Activated naive CD8-positive, alpha-beta T cell treated with anti-CD3 and anti-CD28 coated beads, Interleukin-2, amount 50 U/mL, for 24 hours (primary cell): ENCODE measurements at regions not wholly inside any gene's neighbourhood (a gene's known extent, or its start where the extent isn't known, plus 50 kb on each side); places are given as distances from the start of the nearest gene placed in this dataset.

ENCODE experiments used
- ATAC-seq: fragments of 150-1000 bp; cut with Tn5 transposase; one replicate; pipeline ENCODE4 v1.10.0; 2021
- DNase-seq: peaks from one replicate; pipeline ENCODE4 v3.0.0; 2021
- H3K27ac Mint-ChIP-seq: one replicate; pipeline ENCODE4 v1.8.0; 2021; ENCODE audit warnings: mild to moderate bottlenecking, mixed read lengths
- H3K27me3 Mint-ChIP-seq: one replicate; pipeline ENCODE4 v1.8.0; 2021; ENCODE audit warnings: mixed read lengths
- H3K36me3 Mint-ChIP-seq: one replicate; pipeline ENCODE4 v1.8.0; 2021; ENCODE audit warnings: low read depth, mixed read lengths
- H3K4me1 Mint-ChIP-seq: one replicate; pipeline ENCODE4 v1.8.0; 2021; ENCODE audit warnings: mixed read lengths
- H3K4me3 Mint-ChIP-seq: one replicate; pipeline ENCODE4 v1.8.0; 2021; ENCODE audit warnings: mild to moderate bottlenecking, moderate library complexity, mixed read lengths
- H3K9me3 Mint-ChIP-seq: one replicate; pipeline ENCODE4 v1.8.0; 2021; ENCODE audit warnings: mixed read lengths

- no peak overlapping the region for H3K27ac Mint-ChIP-seq
- H3K4me3 Mint-ChIP-seq: no peak overlapping the region
- no peaks in the 10 kb centered on the region for H3K36me3 Mint-ChIP-seq
- no peaks in the 10 kb centered on the region for H3K9me3 Mint-ChIP-seq
- no peaks in the 10 kb centered on the region for H3K4me1 Mint-ChIP-seq
- no peaks in the 10 kb centered on the region for H3K27me3 Mint-ChIP-seq
- ATAC-seq (no peak), DNase-seq (no peak)
Observed at GRCh38 chr7:21029006-21029405, 242.3 kb upstream of the SP8 start.

GRCh38 chr7:21030237-21030871, 243.7 kb upstream of the SP8 start:
- Mint-ChIP-seq H3K36me3 (no peaks in the 10 kb centered on the region), H3K4me1 (no peaks in the 10 kb centered on the region), H3K27ac (no peak overlapping the region), H3K4me3 (no peak overlapping the region), H3K9me3 (no peaks in the 10 kb centered on the region), H3K27me3 (no peaks in the 10 kb centered on the region)
- no peak for DNase-seq
- no peak for ATAC-seq

GRCh38 chr7:21041252-21041651, 254.6 kb upstream of the SP8 start:
- Mint-ChIP-seq H3K4me3 (no peak overlapping the region), H3K27me3 (no peaks in the 10 kb centered on the region), H3K4me1 (no peaks in the 10 kb centered on the region), H3K9me3 (no peaks in the 10 kb centered on the region), H3K36me3 (no peaks in the 10 kb centered on the region), H3K27ac (no peak overlapping the region)
- ATAC-seq: no peak
- DNase-seq: no peak

- DNase-seq (no peak), ATAC-seq (no peak)
- H3K4me1 Mint-ChIP-seq: no peaks in the 10 kb centered on the region
- no peak overlapping the region for H3K27ac Mint-ChIP-seq
- no peaks in the 10 kb centered on the region for H3K36me3 Mint-ChIP-seq
- no peaks in the 10 kb centered on the region for H3K27me3 Mint-ChIP-seq
- H3K4me3 Mint-ChIP-seq: no peak overlapping the region
- H3K9me3 Mint-ChIP-seq: no peaks in the 10 kb centered on the region
Observed at GRCh38 chr7:21041666-21042065, 255.0 kb upstream of the SP8 start.

- no peaks in the 10 kb centered on the region for H3K36me3 Mint-ChIP-seq
- no peak for ATAC-seq
- no peak for DNase-seq
- no peaks in the 10 kb centered on the region for H3K9me3 Mint-ChIP-seq
- no peak overlapping the region for H3K4me3 Mint-ChIP-seq
- H3K27ac Mint-ChIP-seq: no peak overlapping the region
- no peaks in the 10 kb centered on the region for H3K4me1 Mint-ChIP-seq
- H3K27me3 Mint-ChIP-seq: no peaks in the 10 kb centered on the region
Observed at GRCh38 chr7:21044384-21044783, 257.7 kb upstream of the SP8 start.

- DNase-seq (no peak), ATAC-seq (no peak)
- Mint-ChIP-seq H3K36me3 (no peaks in the 10 kb centered on the region), H3K4me3 (no peak overlapping the region), H3K9me3 (no peaks in the 10 kb centered on the region), H3K27me3 (no peaks in the 10 kb centered on the region), H3K27ac (no peak overlapping the region), H3K4me1 (no peaks in the 10 kb centered on the region)
Observed at GRCh38 chr7:21044913-21045568, 258.4 kb upstream of the SP8 start.

GRCh38 chr7:21051865-21052264, 265.2 kb upstream of the SP8 start:
- H3K4me1 Mint-ChIP-seq: no peaks in the 10 kb centered on the region
- H3K36me3 Mint-ChIP-seq: no peaks in the 10 kb centered on the region
- H3K27me3 Mint-ChIP-seq: no peaks in the 10 kb centered on the region
- H3K9me3 Mint-ChIP-seq: no peaks in the 10 kb centered on the region
- H3K4me3 Mint-ChIP-seq: no peak overlapping the region
- ATAC-seq: no peak
- no peak overlapping the region for H3K27ac Mint-ChIP-seq
- no peak for DNase-seq

GRCh38 chr7:21054427-21055112, 267.9 kb upstream of the SP8 start:
- no peak overlapping the region for H3K27ac Mint-ChIP-seq
- no peak for ATAC-seq
- H3K9me3 Mint-ChIP-seq: no peaks in the 10 kb centered on the region

GRCh38 chr7:21059069-21059468, 272.4 kb upstream of the SP8 start:
- Mint-ChIP-seq H3K4me1 (no peaks in the 10 kb centered on the region), H3K9me3 (no peaks in the 10 kb centered on the region), H3K4me3 (no peak overlapping the region), H3K36me3 (no peaks in the 10 kb centered on the region), H3K27ac (no peak overlapping the region), H3K27me3 (no peaks in the 10 kb centered on the region)
- ATAC-seq: no peak
- no peak for DNase-seq

More at GRCh38 chr7:21054427-21055112, 267.9 kb upstream of the SP8 start:
- Mint-ChIP-seq H3K36me3 (no peaks in the 10 kb centered on the region), H3K4me3 (no peak overlapping the region), H3K27me3 (no peaks in the 10 kb centered on the region), H3K4me1 (no peaks in the 10 kb centered on the region)
- no peak for DNase-seq

- DNase-seq (no peak), ATAC-seq (no peak)
- H3K4me3 Mint-ChIP-seq: no peak overlapping the region
- no peaks in the 10 kb centered on the region for H3K36me3 Mint-ChIP-seq
- H3K27ac Mint-ChIP-seq: no peak overlapping the region
- H3K27me3 Mint-ChIP-seq: peaks cover 2% of the 10 kb centered on the region
- H3K9me3 Mint-ChIP-seq: no peaks in the 10 kb centered on the region
- H3K4me1 Mint-ChIP-seq: no peaks in the 10 kb centered on the region
Observed at GRCh38 chr7:21063106-21063505, 276.4 kb upstream of the SP8 start.

- H3K36me3 Mint-ChIP-seq: no peaks in the 10 kb centered on the region
- H3K27me3 Mint-ChIP-seq: peaks cover 2% of the 10 kb centered on the region
- no peaks in the 10 kb centered on the region for H3K4me1 Mint-ChIP-seq
- ATAC-seq: no peak
- H3K9me3 Mint-ChIP-seq: no peaks in the 10 kb centered on the region
- H3K27ac Mint-ChIP-seq: no peak overlapping the region
- H3K4me3 Mint-ChIP-seq: no peak overlapping the region
- DNase-seq: no peak
Observed at GRCh38 chr7:21064698-21065648, 278.3 kb upstream of the SP8 start.

GRCh38 chr7:21066221-21066620, 279.5 kb upstream of the SP8 start:
- no peak for ATAC-seq
- Mint-ChIP-seq H3K9me3 (no peaks in the 10 kb centered on the region), H3K4me1 (no peaks in the 10 kb centered on the region), H3K27ac (no peak overlapping the region), H3K27me3 (peaks cover 2% of the 10 kb centered on the region), H3K4me3 (no peak overlapping the region), H3K36me3 (no peaks in the 10 kb centered on the region)
- DNase-seq: no peak

- ATAC-seq (no peak), DNase-seq (no peak)
- H3K4me3 Mint-ChIP-seq: no peak overlapping the region
- no peaks in the 10 kb centered on the region for H3K36me3 Mint-ChIP-seq
- H3K27me3 Mint-ChIP-seq: peaks cover 2% of the 10 kb centered on the region
- H3K27ac Mint-ChIP-seq: no peak overlapping the region
- no peaks in the 10 kb centered on the region for H3K4me1 Mint-ChIP-seq
- no peaks in the 10 kb centered on the region for H3K9me3 Mint-ChIP-seq
Observed at GRCh38 chr7:21067216-21067615, 280.5 kb upstream of the SP8 start.

GRCh38 chr7:21070571-21071090, 283.9 kb upstream of the SP8 start:
- H3K27ac Mint-ChIP-seq: no peak overlapping the region
- DNase-seq: no peak
- no peaks in the 10 kb centered on the region for H3K4me1 Mint-ChIP-seq

More at GRCh38 chr7:21070571-21071090, 283.9 kb upstream of the SP8 start:
- no peak overlapping the region for H3K4me3 Mint-ChIP-seq
- H3K27me3 Mint-ChIP-seq: peaks cover 2% of the 10 kb centered on the region
- no peaks in the 10 kb centered on the region for H3K9me3 Mint-ChIP-seq
- no peak for ATAC-seq
- no peaks in the 10 kb centered on the region for H3K36me3 Mint-ChIP-seq
